ENCODE measurements at regions not wholly inside any gene's neighbourhood (a gene's known extent, or its start where the extent isn't known, plus 50 kb on each side); places are given as distances from the start of the nearest gene placed in this dataset.

DNA sequence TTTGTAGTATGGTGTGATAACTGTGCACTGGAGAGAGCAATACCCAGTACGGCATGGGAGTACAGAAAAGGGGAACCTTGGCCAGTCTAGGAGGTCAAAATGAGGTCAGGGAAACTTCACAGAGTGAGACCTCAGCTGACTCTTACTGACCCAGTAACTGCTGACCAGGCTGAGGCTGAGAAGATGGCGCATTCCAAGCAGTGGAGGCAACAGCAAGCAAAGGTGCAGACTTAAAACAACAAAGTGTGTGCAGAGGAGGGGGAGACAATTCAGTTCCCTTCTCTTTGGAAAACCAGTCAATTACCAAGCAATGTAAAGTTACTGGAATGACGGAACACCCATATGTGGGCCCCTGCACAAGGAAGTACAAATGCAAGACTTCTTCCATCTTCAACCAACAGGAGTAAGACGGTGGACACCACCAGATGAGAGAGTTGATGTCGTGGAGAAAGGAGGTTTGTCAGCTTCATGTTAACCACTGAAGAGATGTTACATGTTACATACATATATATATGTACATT, 54.6 kb upstream of the PRDX6 start:
- no peak overlapping the region for H3K9ac ChIP-seq (ENCODE audit: control insufficient read depth, insufficient read depth, low read length)
- in situ Hi-C loops (cut with MboI) (no loop called here), intact Hi-C loops (cut with micrococcal nuclease; ENCODE audit: unreplicated experiment) (loop anchor here (5.0 to 10.0 kb wide), 2 partner anchors 502 to 650 kb away; no protein-coding TSS in a partner anchor)
- WGBS (ENCODE audit: insufficient coverage, insufficient replicate concordance, low lambda C conversion rate, missing lambda C conversion rate) = 64% methylated on average over 5 of the region's 5 CpGs
- FAIRE-seq (no peak), ATAC-seq (peak; percentile 48), DNase-seq (ENCODE audit: low read depth, low spot score) (no peak)
- H3K36me3 ChIP-seq (ENCODE audit: control insufficient read depth in 2 of 2, insufficient read depth in 2 of 2, low read length in 1 of 2) = no peaks in the 10 kb centered on the region
- H2AFZ ChIP-seq (ENCODE audit: control insufficient read depth, low read depth, low read length) = no peak overlapping the region
- H3K27me3 ChIP-seq (replicated peaks in 1 of 2; ENCODE audit: control insufficient read depth in 2 of 2, insufficient read depth in 2 of 2, low read length in 1 of 2) = no peaks in the 10 kb centered on the region
- H3K27ac ChIP-seq (ENCODE audit: control insufficient read depth, insufficient read depth) = no peak overlapping the region
- ChIA-PET CTCF (interaction anchor here (0.6 to 3.9 kb wide), 4 partner anchors 8 to 597 kb away, joined by 3 to 21 read pairs (median 10); no protein-coding TSS in a partner anchor), SMC1A (ENCODE audit: uncharacterized antibody, unreplicated experiment) (interaction anchor here (0.5 to 17.9 kb wide), 7 partner anchors 7 to 795 kb away, joined by 3 to 348 read pairs (median 7); partner anchors contain the start of gene TNFSF4), RAD21 (ENCODE audit: unreplicated experiment) (interaction anchor here (1.0 kb wide), 1 partner anchor 9 kb away, joined by 3 read pairs; no protein-coding TSS in a partner anchor), POLR2A (no interaction called here)
- TF ChIP-seq RFX5 (IDR thresholded peaks at IDR 0.05; ENCODE audit: low read depth, low read length) = peak; percentile 94
- TF ChIP-seq MEF2A (IDR thresholded peaks at IDR 0.05; ENCODE audit: insufficient read depth, low read depth, low read length) = no peak
- TF ChIP-seq CREB1 (IDR thresholded peaks at IDR 0.05; ENCODE audit: low read depth) = 0 out of 2 replicates have a peak, but pooled peaks have one; percentile 52
- peak; percentile 43 for TF ChIP-seq NR2F1 (conservative IDR thresholded peaks at IDR 0.05)
- no peak for TF ChIP-seq ELK1 (IDR thresholded peaks at IDR 0.05; ENCODE audit: low read depth, low read length)
- TF ChIP-seq CREM (IDR thresholded peaks at IDR 0.05; ENCODE audit: low read depth) = peak; percentile 43; the same call in 1 of the 2 replicates
- TF ChIP-seq RUNX3 (IDR thresholded peaks at IDR 0.05; ENCODE audit: low read length) = 0 out of 2 replicates have a peak, but pooled peaks have one; percentile 11
- TF ChIP-seq YY1 (IDR thresholded peaks at IDR 0.05; ENCODE audit: low read depth, low read length) = peak; percentile 24; the same call in 1 of the 2 replicates
- no peak for TF ChIP-seq YBX1 (IDR thresholded peaks at IDR 0.05)
- H3K9me3 ChIP-seq (replicated peaks; ENCODE audit: control insufficient read depth, insufficient read depth, low read length) = no peaks in the 10 kb centered on the region
- peaks cover 19% of the 10 kb centered on the region for H3K4me1 ChIP-seq (ENCODE audit: control insufficient read depth, insufficient read depth, low read length)
- H3K4me3 ChIP-seq = no peak overlapping the region
- H3K79me2 ChIP-seq (ENCODE audit: control insufficient read depth, insufficient read depth, low read length) = peaks cover 2% of the 10 kb centered on the region; the same call in 1 of the 2 replicates
- H3K4me2 ChIP-seq (ENCODE audit: control insufficient read depth, insufficient read depth) = no peak overlapping the region
- no TSS peak for BruUV-seq (replicated peaks)
- no peaks in the 10 kb centered on the region for H4K20me1 ChIP-seq (ENCODE audit: control insufficient read depth, insufficient read depth)

All from GM12878 (cell line).